ENCODE measurements at regions not wholly inside any gene's neighbourhood (a gene's known extent, or its start where the extent isn't known, plus 50 kb on each side); places are given as distances from the start of the nearest gene placed in this dataset.

GRCh38 chr2:56898986-56899385, 715.2 kb downstream of the CCDC85A start:
- Histone ChIP-seq H3K36me3 (ENCODE audit: control insufficient read depth in 2 of 2, extremely low read depth in 1 of 2, insufficient read depth in 2 of 2, low read length in 2 of 2) (no peaks in the 10 kb centered on the region), H3K4me1 (ENCODE audit: control insufficient read depth, extremely low read depth, insufficient read depth, low read length) (no peaks in the 10 kb centered on the region), H2AFZ (ENCODE audit: low read depth, low read length) (no peak overlapping the region), H3K9me3 (replicated peaks; ENCODE audit: control insufficient read depth, insufficient read depth, low read length) (peaks cover 1% of the 10 kb centered on the region), H3K9ac (replicated peaks; ENCODE audit: extremely low read depth, insufficient read depth, low read length) (no peak overlapping the region), H3K79me2 (ENCODE audit: control insufficient read depth, insufficient read depth, low read length) (no peaks in the 10 kb centered on the region), H3K27ac (ENCODE audit: insufficient read depth, low read depth, low read length) (no peak overlapping the region), H4K20me1 (replicated peaks; ENCODE audit: control insufficient read depth, extremely low read depth, insufficient read depth, low read length) (no peaks in the 10 kb centered on the region), H3K4me3 (replicated peaks in 1 of 3; ENCODE audit: insufficient read depth in 1 of 3, low read depth in 1 of 3, low read length in 3 of 3) (no peak overlapping the region), H3K9me1 (replicated peaks; ENCODE audit: control insufficient read depth, extremely low read depth, insufficient read depth, low read length) (no peaks in the 10 kb centered on the region), H3K27me3 (ENCODE audit: control insufficient read depth in 2 of 2, insufficient read depth in 2 of 2, low read length in 2 of 2) (no peaks in the 10 kb centered on the region), H3K4me2 (ENCODE audit: insufficient read depth, low read length) (no peak overlapping the region)
- ChIA-PET POLR2A (no interaction called here), CTCF (no interaction called here)
- DNase-seq (ENCODE audit: low read depth, low spot score) (no peak), FAIRE-seq (no peak)
- no peak for TF ChIP-seq MAX (IDR thresholded peaks at IDR 0.05; ENCODE audit: insufficient read depth, insufficient read length)
- TF ChIP-seq FOS (IDR thresholded peaks at IDR 0.05; ENCODE audit: borderline replicate concordance, insufficient read depth, low read length): no peak
- TF ChIP-seq GATA2 (IDR thresholded peaks at IDR 0.05; ENCODE audit: insufficient read depth, insufficient read length, low read depth, low read length): no peak
- TF ChIP-seq CTCF (IDR thresholded peaks at IDR 0.05; ENCODE audit: extremely low read depth in 1 of 2, insufficient read depth in 1 of 2, low read depth in 1 of 2, low read length in 2 of 2): no peak
- no peak for TF ChIP-seq POLR2A (IDR thresholded peaks at IDR 0.05; ENCODE audit: low read depth, low read length)
- no peak for TF ChIP-seq EZH2 (IDR thresholded peaks at IDR 0.05; ENCODE audit: borderline replicate concordance, low read depth, low read length, severe bottlenecking)
- TF ChIP-seq JUN (IDR thresholded peaks at IDR 0.05; ENCODE audit: borderline replicate concordance, insufficient read depth, insufficient read length, low read depth): no peak
- TF ChIP-seq POLR2AphosphoS5 (IDR thresholded peaks at IDR 0.05; ENCODE audit: insufficient read depth, low read depth, low read length): no peak
- intact Hi-C loops (cut with micrococcal nuclease) (no loop called here), dilution Hi-C loops (cut with MboI; ENCODE audit: extremely low pct_ligation_motif_present, low sequenced_read_pairs) (no loop called here)
- BruUV-seq (replicated peaks): no TSS peak

Data from endothelial cell of umbilical vein (primary cell).